VCaP (cell line): ENCODE measurements at regions not wholly inside any gene's neighbourhood (a gene's known extent, or its start where the extent isn't known, plus 50 kb on each side); places are given as distances from the start of the nearest gene placed in this dataset.

Source experiments
- H3K27ac ChIP-seq: fragments of 450-650 bp; 2 replicates; pipeline ENCODE4 v1.5.1; 2017
- TF ChIP-seq, protein P1 (sequence below): fragments of 450-650 bp; conservative IDR thresholded peaks from 2 replicates; pipeline ENCODE4 v1.5.1; 2017; ENCODE audit warnings: mild to moderate bottlenecking, moderate library complexity

DNA sequence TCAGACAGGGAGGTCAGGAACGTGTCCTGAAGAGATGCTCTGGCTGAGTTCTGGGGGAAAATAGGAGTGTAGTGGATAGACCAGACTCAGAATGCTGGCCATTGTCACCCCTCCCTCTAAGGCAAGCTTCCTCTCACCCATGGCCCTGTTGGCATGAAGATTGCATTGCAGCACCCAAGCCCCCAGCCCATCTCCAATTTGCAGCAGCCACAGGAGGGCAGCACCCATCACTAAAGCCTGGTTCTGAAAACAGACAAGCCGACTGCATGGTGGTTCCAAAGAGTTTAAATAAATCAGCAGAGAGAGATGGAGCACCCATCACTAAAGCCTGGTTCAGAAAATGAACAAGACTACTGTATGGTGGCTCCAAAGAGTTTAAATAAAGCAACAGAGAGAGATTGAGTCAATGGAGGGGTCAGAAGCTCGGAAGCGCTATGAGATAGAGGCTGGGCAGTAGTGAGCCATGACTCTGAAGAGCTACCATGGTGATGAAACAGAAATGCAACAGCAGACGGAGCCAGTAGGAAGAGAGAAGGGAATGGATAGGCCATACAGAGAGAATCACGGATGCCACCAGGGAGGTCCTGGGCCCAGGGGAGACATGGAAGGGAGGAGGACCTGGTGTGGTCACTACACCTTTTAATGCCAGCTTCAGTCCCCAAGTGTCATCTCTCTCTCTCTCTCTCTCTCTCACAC lies 237.9 kb upstream of the MYO3A start:
- TF ChIP-seq, protein P1, sequence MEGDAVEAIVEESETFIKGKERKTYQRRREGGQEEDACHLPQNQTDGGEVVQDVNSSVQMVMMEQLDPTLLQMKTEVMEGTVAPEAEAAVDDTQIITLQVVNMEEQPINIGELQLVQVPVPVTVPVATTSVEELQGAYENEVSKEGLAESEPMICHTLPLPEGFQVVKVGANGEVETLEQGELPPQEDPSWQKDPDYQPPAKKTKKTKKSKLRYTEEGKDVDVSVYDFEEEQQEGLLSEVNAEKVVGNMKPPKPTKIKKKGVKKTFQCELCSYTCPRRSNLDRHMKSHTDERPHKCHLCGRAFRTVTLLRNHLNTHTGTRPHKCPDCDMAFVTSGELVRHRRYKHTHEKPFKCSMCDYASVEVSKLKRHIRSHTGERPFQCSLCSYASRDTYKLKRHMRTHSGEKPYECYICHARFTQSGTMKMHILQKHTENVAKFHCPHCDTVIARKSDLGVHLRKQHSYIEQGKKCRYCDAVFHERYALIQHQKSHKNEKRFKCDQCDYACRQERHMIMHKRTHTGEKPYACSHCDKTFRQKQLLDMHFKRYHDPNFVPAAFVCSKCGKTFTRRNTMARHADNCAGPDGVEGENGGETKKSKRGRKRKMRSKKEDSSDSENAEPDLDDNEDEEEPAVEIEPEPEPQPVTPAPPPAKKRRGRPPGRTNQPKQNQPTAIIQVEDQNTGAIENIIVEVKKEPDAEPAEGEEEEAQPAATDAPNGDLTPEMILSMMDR: no peak; the same call in 1 of the 2 replicates
- H3K27ac ChIP-seq: no peak overlapping the region

DNA sequence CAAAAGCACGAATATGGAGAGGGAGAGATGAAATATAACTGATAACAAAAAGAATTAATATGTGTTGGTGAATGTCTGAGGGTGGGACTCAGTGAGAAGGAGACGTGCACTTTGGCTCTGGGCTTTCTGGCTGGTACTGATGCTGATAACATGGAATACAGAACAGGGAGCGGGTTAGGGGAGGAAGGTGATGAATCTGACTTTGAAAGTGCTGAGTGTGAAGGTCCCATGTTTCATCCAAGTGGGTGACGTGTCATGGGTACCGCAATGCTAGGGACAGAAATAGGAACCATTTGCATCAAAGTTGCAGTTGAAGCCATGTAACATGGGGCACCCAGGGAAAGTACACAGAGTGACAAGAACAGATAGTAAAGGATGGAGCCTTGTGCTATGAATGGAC lies 236.6 kb upstream of the MYO3A start:
- no peak overlapping the region for H3K27ac ChIP-seq
- TF ChIP-seq, protein P1: no peak

DNA sequence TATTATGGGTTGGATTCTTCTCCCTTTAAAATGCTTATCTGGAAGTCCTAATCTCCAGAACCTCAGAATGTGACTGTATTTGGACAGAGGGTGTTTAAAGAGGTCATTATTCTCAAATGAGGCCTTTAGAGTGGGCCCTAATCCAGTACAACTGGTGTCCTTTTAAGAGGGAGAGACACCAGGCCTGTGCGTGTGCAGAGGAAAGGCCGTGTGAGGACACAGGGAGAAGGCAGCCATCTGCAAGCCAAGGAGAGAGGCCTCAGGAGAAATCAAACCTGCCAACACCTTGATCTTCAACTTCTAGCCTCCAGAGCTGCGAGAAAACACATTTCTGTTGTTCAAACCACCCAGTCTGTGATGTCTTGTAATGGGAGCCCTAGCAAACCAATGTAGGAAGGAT lies 235.4 kb upstream of the MYO3A start:
- H3K27ac ChIP-seq: peak overlapping the region; percentile 36
- TF ChIP-seq, protein P1: no peak

DNA sequence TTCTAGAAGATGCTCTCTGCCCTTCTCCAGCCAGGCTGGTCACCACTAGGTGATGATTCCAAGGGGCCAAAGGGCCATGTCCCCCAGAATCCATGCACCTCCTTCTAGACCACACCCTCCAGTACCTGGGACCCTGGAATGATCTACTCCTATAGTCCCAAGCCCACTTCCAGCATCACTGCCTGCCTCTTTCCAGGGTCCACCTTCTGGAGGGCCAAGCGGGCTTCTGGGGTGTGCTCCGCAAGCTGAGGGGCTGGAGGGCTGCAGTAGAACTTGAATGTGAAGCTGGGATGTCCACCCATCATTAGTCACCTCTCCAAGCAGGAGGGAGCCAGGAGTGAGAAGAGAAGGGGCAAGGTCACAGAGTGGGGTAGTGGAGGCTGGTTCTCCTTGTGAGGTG lies 234.4 kb upstream of the MYO3A start:
- TF ChIP-seq, protein P1: no peak
- no peak overlapping the region for H3K27ac ChIP-seq

DNA sequence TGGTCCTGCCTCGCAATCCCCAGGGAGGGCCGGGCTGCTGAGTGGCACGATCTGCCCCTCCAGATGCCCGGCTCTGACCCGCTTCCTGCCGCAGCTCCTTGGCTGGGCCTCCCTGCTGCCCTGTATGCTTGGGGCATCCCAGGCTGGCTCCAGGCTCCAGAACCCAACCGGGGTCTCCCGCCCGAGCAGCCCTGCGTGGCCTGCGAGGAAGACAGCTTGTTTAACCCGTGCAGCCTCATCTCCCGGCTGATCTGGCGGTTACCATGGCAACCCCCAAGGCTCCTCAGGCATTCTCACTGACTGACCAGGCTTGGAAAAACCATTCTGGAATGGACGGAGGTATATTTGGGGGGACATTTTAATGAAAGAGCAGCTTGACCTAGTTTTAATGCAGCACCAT lies 232.4 kb upstream of the MYO3A start:
- H3K27ac ChIP-seq: no peak overlapping the region
- TF ChIP-seq, protein P1: no peak

DNA sequence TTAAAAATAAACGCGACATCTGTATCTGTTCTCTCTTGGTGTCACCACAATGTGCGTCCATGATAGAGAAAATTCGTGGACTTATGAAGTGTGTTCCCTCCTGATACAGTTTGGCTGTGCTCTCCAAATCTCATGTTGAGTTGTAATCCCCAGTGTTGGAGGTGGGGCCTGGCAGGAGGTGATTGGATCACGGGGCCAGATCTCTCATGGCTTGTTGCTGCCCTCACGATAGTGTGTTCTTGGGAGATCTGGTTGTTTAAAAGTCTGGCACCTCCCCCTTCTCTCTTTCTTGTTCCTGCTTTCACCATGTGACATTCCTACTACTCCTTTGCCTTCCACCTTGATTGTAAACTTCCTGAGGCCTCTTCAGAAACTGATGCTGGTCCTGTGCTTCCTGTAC lies 229.4 kb upstream of the MYO3A start:
- TF ChIP-seq, protein P1: no peak
- no peak overlapping the region for H3K27ac ChIP-seq

DNA sequence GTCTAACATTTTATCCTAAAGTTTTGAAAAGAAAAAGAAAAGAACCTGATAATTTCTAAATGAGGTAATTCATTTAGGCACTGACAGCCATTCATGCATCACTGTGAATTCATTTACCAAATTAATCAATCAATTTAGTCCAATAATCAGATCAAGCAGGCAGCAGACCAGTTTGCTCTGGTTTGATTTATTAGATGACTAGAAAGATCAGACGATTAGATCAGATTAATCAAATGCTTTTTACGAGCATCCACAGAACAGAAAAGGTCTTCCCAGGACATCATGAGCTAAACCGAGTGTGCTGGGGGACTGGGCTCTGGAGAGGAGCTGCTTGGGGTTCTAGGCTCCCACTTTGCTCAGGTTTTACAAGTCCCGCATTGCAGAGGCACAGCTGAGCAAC lies 226.5 kb upstream of the MYO3A start:
- peak overlapping the region; percentile 52; the same call in 1 of the 2 replicates for H3K27ac ChIP-seq

More for the DNA sequence above, 226.5 kb upstream of the MYO3A start:
- TF ChIP-seq, protein P1: no peak
